RCC 7860 (cell line): ENCODE measurements at regions not wholly inside any gene's neighbourhood (a gene's known extent, or its start where the extent isn't known, plus 50 kb on each side); places are given as distances from the start of the nearest gene placed in this dataset.
"Not testable (repeated sequence)": the region's sequence is repeated elsewhere in the genome, so short reads cannot be mapped to it uniquely, and the experiment has no call there.

Experiments
- DNase-seq: peaks from one replicate; pipeline ENCODE4 v3.0.0-alpha.2; 2015; ENCODE audit warnings: low spot score
- FAIRE-seq: peaks from 2 replicates; lab custom pipeline; 2012; peaks lifted over from hg19 to GRCh38; lab: Jason Lieb, UNC

DNA sequence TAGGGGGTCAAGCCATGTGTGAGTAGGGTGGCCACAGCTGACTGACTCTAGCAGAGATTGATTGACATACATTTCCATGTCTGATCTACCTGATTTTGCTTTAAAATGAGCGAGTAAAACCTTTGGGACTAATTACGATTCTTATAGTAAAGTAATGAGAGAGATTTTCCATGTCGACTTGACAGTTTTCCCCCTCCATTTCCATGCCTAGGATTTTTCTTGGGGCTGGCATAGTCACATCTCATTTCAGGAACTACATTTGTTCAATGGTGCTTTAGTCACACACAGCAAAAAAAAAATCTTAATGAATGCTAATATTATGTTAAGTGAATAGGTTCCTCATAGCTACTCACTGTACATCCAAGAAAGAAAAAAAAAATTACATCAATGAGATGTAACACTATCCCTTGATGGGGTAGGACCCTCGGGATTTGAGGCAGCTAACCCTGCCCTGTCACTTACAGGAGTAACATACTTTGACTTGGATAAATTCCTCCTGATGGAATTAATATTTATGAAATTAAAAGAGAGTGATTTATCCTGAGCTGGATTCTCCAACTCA, 690.9 kb downstream of the TDRD15 start:
- DNase-seq (no peak), FAIRE-seq (no peak)

DNA sequence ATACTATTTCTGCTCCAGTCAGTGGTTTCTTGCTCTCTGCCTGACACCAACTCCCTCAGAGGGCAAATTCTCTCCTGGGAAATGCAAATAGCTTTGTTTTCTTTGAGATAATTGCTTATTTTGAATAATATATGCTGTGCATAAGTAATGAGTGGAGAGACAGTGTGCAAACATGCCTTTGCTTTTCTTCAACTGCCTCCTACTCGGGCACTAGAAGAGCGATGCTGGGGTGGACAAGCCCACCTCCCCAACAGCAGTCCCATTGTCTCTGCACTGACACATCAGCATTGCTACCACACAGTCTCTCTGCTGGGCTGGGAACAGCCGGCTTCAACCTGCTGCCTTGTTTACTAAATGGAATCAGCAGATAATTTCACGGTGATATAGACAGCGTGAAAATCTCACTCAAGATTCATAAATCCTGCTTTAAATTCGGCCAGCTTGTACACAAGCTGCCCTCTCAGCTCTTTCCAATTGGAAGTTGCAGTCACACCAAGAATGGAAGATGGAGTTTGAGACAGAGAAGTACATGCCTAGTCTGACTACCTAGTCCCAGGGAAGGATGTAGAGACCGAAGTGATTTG, 694.5 kb downstream of the TDRD15 start:
- no peak for FAIRE-seq
- DNase-seq: no peak

DNA sequence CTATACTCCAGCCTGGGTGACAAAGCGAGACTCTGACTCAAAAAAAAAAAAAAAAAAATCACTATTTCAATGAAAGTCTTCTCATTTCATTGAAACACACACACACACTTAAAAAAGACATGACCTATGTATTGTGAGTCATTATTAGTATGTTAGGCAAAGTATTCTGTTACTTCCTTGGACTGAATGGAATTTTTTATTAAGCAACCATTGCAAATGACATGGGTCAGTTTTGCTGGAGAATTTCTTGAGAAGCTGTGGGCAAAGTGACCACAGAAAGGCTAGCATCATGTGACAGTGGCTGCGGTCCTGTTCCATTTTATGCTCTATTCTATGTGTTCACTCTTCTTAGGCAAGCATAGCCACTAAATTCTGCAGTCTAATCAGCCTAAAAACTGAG, 695.7 kb downstream of the TDRD15 start:
- FAIRE-seq (no peak), DNase-seq (no peak)

DNA sequence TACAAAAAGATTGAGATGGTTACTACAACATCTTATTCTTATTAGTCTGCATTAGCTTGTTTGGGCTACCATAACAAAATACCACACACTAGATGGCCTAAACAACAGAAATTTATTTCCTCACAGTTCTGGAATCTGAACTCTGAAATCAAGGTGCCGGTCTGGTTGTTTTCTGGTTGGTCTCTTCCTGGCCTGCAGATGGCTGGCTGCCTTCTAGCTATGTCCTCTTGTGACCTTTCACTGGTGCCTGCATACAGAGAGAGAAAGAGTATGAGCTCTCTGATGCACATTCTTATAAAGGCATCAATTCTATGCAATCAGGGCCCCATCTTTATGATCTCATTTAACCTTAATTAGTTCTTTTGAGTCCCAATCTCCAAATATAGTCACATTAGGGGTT, 696.5 kb downstream of the TDRD15 start:
- FAIRE-seq: no peak

DNA sequence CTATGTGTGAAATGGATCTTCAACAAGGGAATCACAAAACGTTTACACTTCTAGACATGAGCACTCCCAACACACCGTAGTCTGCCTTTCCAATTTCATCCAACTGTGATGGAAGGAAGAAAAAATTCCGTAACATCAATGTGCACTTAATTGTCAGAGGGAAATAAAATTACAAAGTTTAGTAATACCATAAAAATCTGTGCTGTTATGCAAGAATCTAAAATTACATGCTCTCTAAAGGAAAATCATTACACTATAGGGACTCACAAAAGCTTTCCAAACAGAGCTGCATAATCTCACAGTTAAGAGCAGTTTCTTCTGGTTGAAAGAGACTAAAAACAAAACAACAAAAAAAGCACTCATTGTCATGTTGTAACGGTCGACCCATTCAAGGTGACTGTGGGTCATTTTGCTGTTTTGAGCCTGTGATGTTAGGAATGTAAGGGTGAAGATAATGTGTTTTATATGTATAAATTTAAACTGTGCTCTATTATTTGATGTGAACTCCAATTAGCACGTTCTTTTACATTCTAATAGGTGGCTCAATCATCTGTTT, 698.0 kb downstream of the TDRD15 start:
- FAIRE-seq: no peak
- DNase-seq: no peak

More for the DNA sequence above, 696.5 kb downstream of the TDRD15 start:
- DNase-seq: no peak

DNA sequence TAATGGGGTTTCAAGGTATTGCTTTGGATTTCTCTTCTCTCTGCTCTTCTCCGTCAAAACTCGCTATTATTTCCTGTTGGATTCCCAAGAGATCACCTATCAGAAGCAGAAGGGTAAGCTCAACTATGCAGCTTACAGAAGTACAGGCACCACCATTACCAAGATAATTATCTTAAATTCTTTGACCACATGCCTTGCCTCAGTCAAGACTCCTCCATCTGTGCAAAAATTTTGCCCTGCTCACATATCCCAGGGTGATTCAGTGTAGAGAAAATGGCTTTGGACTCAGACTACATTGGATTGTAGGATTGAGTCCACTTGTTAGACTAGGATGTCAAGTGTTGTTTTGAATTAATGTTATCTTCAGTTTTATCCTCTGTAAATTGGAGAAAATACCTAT, 698.7 kb downstream of the TDRD15 start:
- no peak for FAIRE-seq
- no peak for DNase-seq

DNA sequence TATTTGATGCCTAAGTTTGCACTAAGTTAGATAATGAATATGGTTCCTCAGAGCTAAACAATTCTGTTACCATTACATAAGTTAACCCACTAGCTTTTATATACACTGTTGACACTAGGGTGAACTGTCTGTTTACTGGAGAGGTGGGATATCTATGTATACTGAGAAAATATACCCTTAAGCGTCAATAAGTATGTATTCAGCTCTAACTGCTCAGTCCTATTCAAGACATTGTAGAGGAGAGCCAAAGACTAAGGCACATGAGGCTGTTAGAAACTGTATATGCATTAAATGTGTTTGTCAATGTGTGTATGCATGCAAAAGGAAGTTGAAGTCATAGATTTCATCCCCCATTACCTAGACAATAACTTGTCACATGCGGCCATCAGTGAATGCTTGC, 710.0 kb downstream of the TDRD15 start:
- DNase-seq (no peak), FAIRE-seq (no peak)

DNA sequence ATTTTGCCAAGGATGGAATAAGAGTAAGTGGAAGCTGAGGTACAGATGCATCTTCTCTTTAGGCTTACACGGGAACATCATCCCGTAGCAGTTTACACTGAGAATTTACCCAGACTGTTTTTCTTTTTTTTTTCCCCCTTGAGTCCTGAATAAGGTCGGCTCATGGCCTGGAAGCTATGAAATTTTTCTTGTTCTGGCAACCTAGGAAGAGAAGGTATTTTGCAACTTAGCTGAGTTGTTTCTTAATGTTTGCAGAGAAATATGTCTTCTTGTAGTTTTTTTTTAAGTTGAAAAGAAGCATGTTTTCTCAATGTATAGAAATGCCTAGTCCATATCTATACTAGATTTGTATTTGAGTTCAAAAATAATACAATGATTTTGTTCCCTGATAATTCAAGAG, 712.5 kb downstream of the TDRD15 start:
- no peak for FAIRE-seq
- DNase-seq: no peak

DNA sequence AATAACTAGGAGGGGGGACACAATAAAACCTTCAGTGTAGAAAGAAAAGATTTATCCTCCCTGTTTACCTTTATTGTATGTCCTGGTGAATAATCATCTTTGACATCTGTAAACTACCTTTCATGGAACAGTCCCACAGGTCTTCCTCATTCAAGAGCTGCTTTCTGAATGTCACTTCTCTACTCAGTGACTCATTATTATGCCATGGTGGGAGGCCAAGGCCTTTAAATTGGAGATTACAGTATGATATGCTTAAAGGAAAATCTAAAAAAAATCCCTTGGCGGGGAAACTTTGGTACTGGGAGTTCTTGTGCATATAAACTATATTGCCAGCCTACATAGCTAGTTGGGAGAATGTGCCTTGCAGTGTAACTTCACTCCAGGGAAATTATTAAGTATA, 713.0 kb downstream of the TDRD15 start:
- no peak for FAIRE-seq
- no peak for DNase-seq

DNA sequence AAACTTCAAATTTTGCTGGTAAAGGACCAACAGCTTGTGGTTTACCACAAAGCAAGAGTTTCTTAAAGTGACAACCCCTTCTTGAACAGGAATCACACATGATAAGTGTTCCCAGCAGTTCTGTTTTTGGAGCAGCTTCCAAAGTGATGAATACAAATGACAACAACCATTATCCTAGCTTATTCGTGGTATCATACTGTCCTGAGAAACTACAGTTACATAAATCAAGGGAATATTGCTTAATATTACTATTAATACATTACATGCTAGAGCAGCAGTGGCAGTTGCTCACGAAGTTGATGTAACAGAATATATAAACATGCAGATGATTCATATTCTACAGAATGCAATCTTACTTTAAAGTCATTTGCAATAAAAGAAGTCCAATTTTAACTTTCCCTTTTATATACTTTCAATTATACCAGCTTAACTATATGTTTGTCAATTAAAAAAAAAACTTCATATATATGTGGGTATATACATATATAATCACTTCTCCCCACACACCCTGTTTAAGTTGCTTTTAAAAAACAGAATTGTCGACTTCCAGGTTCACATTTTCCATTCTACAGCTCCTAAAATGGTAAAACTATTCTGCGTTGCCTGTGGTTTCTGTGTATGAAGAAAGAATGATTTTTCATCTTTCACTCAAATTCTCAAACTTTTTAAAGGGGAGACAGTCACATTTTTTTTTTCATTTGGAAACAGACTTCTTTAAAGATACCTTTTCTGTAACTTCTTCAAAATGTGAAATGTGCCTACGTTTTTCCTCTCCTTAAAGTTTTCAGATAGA, 713.6 kb downstream of the TDRD15 start:
- DNase-seq: no peak
- FAIRE-seq: no peak

DNA sequence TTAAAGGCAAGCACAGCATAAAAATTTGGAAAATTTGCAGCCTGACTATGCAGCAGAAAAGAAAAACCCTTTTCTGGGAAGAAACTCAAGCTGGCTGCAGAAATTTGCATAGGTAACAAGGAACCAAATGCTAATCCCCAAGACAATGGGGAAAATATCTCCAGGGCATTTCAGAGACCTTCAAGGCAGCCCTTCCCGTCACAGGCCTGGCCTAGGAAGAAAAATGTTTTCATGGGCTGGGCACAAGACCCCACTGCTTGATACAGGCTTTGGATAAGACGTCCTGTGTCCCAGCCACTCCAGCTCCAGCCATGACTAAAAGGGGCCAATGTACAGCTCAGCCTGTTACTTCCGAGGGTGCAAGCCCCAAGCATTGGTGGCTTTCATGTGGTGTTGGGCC, 717.6 kb downstream of the TDRD15 start:
- FAIRE-seq: no peak
- no peak for DNase-seq

DNA sequence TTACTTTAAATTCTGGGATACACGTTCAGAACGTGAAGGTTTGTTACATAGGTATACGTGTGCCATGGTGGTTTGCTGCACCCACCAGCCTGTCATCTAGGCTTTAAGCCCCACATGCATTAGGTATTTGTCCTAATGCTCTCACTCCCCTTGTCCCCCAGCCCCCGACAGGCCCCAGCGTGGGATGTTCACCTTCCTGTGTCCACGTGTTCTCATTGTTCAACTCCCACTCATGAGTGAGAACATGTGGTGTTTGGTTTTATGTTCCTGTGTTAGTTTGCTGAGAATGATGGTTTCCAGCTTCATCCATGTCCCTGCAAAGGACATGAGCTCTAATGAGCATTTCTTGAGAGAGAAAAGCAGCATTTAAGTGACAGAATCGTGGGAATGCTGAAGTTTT, 726.6 kb downstream of the TDRD15 start:
- not testable (repeated sequence) for FAIRE-seq, DNase-seq

DNA sequence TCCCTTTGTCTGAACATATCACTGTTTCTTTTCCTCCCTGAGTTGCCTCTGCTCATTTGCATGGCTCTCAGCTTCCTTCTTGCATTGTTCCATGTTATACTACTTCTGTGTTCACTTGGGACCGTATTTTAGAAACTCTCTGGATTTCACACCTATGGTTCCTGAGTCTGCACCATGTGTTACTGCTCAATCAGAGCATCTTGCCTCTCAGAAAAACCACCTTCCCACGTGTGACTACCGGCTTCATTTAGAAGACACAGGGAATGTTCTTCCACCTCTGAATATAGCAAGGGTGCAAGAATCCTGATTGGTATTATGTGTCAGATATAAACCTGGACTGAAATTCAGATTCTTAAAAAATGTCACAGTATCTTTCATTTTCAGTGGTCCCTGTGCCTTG, 731.2 kb downstream of the TDRD15 start:
- DNase-seq (no peak), FAIRE-seq (no peak)

DNA sequence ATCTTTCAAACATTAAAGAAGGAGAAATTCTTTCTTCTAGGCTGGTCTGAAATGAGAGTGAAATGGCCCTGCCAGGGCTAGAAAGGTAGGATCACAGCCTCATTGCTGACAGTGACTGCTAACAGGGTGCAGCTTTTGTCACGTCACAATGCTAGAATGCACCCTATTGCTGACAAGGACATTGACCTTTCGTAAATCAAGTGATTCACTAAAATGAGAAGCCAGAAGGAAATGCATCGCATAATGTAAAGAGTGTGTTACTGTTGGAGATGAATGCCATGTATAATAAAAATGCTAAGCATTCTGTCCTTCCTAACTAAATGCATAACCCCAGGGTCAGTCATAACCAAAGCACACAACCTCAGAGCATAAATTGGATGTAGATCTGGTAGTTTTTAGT, 732.9 kb downstream of the TDRD15 start:
- no peak for DNase-seq
- no peak for FAIRE-seq

DNA sequence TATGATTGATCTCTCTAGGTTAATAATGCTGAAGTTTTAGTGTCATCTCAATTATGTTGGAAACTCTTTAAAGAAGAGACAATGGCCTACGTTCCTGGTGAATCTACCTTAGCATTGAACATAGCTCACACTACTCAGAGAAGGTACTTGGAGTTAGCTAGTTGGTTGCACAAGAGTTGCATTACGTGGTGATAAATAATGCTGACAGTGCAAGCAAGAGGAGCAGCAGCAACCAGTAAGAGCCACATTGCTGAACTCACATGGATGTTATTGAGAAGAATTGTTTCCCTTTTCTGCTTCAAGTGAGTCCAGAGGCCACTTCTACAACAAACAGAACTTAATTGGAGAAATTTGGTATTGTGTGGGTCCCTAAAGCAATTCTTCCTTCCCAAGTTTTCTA, 737.1 kb downstream of the TDRD15 start:
- DNase-seq (no peak), FAIRE-seq (no peak)

DNA sequence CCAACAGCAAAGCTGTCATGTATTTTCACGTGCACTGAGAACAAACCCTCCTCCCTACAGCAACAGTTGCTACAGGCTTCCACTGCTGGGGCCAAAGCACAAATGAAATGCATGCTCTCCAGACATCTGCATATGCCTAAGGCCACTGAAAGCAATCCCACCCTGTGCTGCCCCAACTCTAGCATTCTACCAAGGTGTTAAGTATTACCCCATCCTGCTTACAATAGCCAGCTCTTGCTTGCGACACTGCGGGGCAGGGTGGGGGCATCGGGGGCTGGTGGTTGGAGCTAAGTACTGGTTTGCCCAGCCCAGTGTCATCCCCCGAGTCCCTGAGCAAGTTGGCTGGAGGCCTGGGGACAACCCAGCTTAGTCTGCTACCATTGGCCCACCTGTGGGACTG, 742.5 kb downstream of the TDRD15 start:
- DNase-seq (no peak), FAIRE-seq (no peak)

DNA sequence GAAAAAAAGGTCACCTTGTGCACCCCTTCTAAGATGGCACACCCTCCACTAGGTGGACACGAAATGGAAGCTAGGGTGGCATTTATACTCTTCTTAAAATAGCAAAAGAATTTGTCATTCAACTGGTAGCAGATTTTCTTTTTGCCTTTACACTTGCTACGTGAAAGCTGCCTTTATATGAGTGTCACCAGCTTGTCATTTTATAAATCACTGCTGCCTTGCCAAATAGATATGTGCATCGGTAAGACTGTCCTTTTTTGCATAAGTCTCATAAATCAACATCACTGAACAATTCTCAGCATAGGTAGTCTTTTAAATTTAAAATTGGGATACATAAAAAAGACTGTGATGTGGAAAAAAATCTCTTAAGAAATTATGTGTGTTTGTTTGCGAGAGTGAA, 764.1 kb downstream of the TDRD15 start:
- DNase-seq: no peak

DNA sequence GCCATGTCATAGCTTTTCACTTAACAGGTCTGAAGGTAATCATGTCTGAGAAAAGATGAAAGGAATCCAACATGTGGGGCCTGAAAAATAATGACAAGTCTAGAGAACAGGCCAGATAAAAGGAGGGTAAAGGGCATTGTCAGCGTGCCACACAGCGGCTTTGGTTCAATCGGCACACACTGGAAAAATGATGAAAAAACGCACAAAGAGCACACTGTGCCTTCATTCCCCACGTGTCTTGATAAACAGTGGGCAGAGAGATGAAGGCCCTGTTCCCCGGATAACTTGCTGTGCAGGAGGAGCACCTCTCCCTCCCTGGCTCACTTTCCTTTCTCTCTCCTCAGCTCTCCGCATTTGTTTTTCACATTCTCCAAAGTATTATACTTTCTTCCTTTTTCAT, 766.3 kb downstream of the TDRD15 start:
- FAIRE-seq: no peak

More for the DNA sequence above, 764.1 kb downstream of the TDRD15 start:
- no peak for FAIRE-seq

DNA sequence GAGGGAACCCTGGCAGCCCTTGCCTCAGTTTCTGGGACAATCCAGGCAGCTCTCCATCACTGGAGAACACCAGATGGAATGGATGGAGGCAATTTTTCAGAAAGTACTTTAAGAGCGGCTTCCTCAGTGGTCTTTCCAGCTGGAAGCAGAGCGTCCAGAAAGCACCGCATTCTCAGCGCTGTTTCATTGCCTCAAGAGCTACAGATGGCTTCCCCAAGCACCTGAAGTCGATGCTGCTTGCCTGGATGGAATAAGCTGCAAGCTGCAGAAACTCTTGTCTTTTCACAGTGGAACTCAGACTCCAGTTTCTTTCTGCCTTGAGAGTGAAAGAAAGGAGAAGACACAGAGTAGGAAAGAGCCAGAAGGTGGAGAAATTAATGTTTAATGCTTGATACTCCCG, 766.9 kb downstream of the TDRD15 start:
- no peak for DNase-seq
- FAIRE-seq: no peak

More for the DNA sequence above, 766.3 kb downstream of the TDRD15 start:
- no peak for DNase-seq

DNA sequence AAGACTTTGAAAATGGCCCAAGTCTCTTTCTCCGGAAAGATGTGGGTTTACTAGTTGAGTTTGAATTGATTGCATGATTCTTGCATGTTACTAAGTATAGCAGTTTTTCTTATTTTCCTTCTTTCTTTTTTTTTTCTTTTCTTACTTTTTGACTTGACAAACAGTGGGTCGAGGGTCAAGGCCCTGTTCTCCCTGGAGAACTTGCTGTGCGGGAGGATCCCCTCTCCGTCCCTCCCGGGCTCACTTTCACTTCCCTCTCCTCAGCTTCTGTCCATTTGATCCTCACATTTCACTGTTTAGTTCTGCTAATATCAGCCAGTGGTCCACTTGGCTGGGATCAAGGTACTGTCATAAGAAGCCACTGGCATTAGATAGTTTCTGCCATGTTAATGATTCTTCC, 767.4 kb downstream of the TDRD15 start:
- no peak for DNase-seq
- FAIRE-seq: no peak

DNA sequence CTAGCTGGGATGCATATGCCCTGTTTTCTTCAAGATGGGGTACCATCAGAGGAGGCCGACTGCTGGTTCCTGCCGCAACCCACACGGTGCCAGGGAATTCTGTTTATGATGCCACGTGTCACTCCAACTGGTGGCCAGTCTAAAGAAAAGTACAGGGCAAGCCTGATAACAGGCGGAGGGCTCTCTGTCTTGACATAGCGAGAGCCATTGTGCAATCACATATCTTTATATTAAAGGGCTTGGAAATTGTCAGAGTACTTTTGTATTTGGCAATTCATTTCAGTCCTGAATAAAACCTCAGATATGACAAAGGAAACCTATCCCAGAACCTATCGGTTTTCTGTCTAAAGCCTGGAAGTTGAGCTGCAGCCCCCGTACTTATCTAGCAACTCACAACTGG, 768.4 kb downstream of the TDRD15 start:
- FAIRE-seq (no peak), DNase-seq (no peak)

DNA sequence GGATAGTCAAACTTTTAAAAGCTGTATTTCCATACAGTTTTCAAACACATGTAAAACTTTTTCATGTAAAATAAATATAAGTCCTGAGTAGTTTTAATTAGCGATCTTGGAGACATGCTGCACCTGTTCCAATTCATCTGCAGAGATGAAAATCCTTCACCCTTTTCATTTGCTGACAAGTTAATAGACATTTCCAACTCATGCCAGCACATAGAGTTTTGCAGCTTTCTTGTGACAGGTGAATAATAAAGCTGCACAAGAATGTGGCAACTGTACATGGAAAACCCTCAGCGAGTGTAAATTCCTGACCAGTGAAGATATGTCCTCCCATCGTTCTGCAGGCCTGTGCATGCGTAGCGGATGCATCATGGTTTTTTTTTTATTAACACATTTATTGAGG, 771.4 kb downstream of the TDRD15 start:
- FAIRE-seq: no peak

More for the DNA sequence above, 771.4 kb downstream of the TDRD15 start:
- no peak for DNase-seq
